ENCODE measurements at regions not wholly inside any gene's neighbourhood (a gene's known extent, or its start where the extent isn't known, plus 50 kb on each side); places are given as distances from the start of the nearest gene placed in this dataset.

DNA sequence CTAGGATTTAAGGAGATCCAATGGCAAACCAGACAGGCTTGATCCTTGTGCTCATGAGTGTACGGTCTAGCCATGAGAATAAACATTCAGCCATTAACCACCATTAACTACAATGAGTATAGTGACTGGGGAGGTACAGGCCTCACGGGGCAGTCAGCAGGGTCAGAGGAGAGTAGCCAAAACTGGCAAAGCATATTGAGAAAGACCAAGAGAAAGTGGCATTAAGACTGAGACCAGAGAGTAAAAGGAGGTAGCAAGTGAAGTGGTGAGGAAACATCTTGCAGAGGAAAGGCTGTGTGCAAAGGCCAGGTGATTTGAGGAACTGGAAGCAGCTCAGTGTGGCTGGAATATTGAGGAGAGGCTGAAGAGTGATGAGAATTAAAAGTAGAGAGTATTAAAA lies 407.2 kb upstream of the LMCD1 start:
- no peaks in the 10 kb centered on the region for H3K9me3 ChIP-seq (ENCODE audit: low read length)
- no peak overlapping the region for H3K9ac ChIP-seq (ENCODE audit: low read length)
- H3F3A ChIP-seq (ENCODE audit: insufficient read depth, low read length) = no peaks in the 10 kb centered on the region
- H3K27me3 ChIP-seq (ENCODE audit: insufficient read depth, low read length) = no peaks in the 10 kb centered on the region
- no peaks in the 10 kb centered on the region for H3K9me2 ChIP-seq (ENCODE audit: low read depth, low read length)
- no peak overlapping the region for H3K27ac ChIP-seq (ENCODE audit: low read depth, low read length, poor library complexity, severe bottlenecking)
- H2AFZ ChIP-seq (ENCODE audit: low read length) = no peak overlapping the region
- TF ChIP-seq EZH2 (IDR thresholded peaks at IDR 0.05; ENCODE audit: borderline replicate concordance, low read length) = no peak
- TF ChIP-seq, protein P1, sequence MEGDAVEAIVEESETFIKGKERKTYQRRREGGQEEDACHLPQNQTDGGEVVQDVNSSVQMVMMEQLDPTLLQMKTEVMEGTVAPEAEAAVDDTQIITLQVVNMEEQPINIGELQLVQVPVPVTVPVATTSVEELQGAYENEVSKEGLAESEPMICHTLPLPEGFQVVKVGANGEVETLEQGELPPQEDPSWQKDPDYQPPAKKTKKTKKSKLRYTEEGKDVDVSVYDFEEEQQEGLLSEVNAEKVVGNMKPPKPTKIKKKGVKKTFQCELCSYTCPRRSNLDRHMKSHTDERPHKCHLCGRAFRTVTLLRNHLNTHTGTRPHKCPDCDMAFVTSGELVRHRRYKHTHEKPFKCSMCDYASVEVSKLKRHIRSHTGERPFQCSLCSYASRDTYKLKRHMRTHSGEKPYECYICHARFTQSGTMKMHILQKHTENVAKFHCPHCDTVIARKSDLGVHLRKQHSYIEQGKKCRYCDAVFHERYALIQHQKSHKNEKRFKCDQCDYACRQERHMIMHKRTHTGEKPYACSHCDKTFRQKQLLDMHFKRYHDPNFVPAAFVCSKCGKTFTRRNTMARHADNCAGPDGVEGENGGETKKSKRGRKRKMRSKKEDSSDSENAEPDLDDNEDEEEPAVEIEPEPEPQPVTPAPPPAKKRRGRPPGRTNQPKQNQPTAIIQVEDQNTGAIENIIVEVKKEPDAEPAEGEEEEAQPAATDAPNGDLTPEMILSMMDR (IDR thresholded peaks at IDR 0.05; ENCODE audit: low read length) = no peak
- H3K36me3 ChIP-seq (ENCODE audit: insufficient read depth, low read length) = no peaks in the 10 kb centered on the region
- no peaks in the 10 kb centered on the region for H3K4me1 ChIP-seq (ENCODE audit: insufficient read depth, low read length, severe bottlenecking)
- no peaks in the 10 kb centered on the region for H3K79me2 ChIP-seq (ENCODE audit: insufficient read depth, low read length)
- H3K4me2 ChIP-seq (ENCODE audit: low read length) = no peak overlapping the region
- no peak overlapping the region for H3K4me3 ChIP-seq (ENCODE audit: low read depth, low read length, poor library complexity, severe bottlenecking)
- no peaks in the 10 kb centered on the region for H4K20me1 ChIP-seq (ENCODE audit: insufficient read depth, low read length)

GRCh38 chr3:8095724-8096123 lies 405.9 kb upstream of the LMCD1 start:
- Histone ChIP-seq H3F3A (ENCODE audit: insufficient read depth, low read length) (no peaks in the 10 kb centered on the region), H3K27me3 (ENCODE audit: insufficient read depth, low read length) (no peaks in the 10 kb centered on the region), H3K36me3 (ENCODE audit: insufficient read depth, low read length) (no peaks in the 10 kb centered on the region), H3K4me2 (ENCODE audit: low read length) (no peak overlapping the region), H3K27ac (ENCODE audit: low read depth, low read length, poor library complexity, severe bottlenecking) (no peak overlapping the region), H3K4me3 (ENCODE audit: low read depth, low read length, poor library complexity, severe bottlenecking) (no peak overlapping the region), H4K20me1 (ENCODE audit: insufficient read depth, low read length) (no peaks in the 10 kb centered on the region), H3K9me3 (ENCODE audit: low read length) (no peaks in the 10 kb centered on the region), H2AFZ (ENCODE audit: low read length) (no peak overlapping the region), H3K4me1 (ENCODE audit: insufficient read depth, low read length, severe bottlenecking) (no peaks in the 10 kb centered on the region), H3K79me2 (ENCODE audit: insufficient read depth, low read length) (no peaks in the 10 kb centered on the region), H3K9me2 (ENCODE audit: low read depth, low read length) (no peaks in the 10 kb centered on the region), H3K9ac (ENCODE audit: low read length) (no peak overlapping the region)
- TF ChIP-seq, protein P1 (IDR thresholded peaks at IDR 0.05; ENCODE audit: low read length) = peak; percentile 18; the same call in 1 of the 2 replicates
- TF ChIP-seq EZH2 (IDR thresholded peaks at IDR 0.05; ENCODE audit: borderline replicate concordance, low read length) = no peak

DNA sequence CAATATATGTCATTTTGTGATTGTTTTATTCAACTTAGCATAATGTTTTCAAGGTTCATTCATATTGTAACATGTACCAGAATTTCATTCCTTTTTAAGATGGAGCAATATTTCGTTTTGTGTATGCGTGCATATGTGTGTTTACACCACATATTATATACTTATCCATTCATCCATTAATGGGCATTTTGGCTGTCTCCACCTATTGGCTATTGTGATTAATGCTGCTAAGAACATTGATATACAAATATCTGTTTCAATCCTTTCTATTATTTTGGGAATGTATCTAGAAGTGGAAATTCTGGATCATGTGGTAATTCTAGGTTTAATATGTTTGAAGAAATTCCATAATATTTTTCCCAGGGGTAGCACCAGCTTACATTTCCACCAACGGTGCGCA lies 403.9 kb upstream of the LMCD1 start:
- Histone ChIP-seq H3K27ac (ENCODE audit: low read depth, low read length, poor library complexity, severe bottlenecking) (no peak overlapping the region), H3K4me3 (ENCODE audit: low read depth, low read length, poor library complexity, severe bottlenecking) (no peak overlapping the region), H3K4me2 (ENCODE audit: low read length) (no peak overlapping the region), H2AFZ (ENCODE audit: low read length) (no peak overlapping the region), H3K9me3 (ENCODE audit: low read length) (no peaks in the 10 kb centered on the region), H3F3A (ENCODE audit: insufficient read depth, low read length) (no peaks in the 10 kb centered on the region), H3K4me1 (ENCODE audit: insufficient read depth, low read length, severe bottlenecking) (no peaks in the 10 kb centered on the region), H4K20me1 (ENCODE audit: insufficient read depth, low read length) (no peaks in the 10 kb centered on the region), H3K79me2 (ENCODE audit: insufficient read depth, low read length) (no peaks in the 10 kb centered on the region), H3K36me3 (ENCODE audit: insufficient read depth, low read length) (no peaks in the 10 kb centered on the region), H3K9me2 (ENCODE audit: low read depth, low read length) (no peaks in the 10 kb centered on the region), H3K9ac (ENCODE audit: low read length) (no peak overlapping the region), H3K27me3 (ENCODE audit: insufficient read depth, low read length) (no peaks in the 10 kb centered on the region)
- TF ChIP-seq EZH2 (IDR thresholded peaks at IDR 0.05; ENCODE audit: borderline replicate concordance, low read length) = no peak
- TF ChIP-seq, protein P1 (IDR thresholded peaks at IDR 0.05; ENCODE audit: low read length) = no peak

Measured in OCI-LY1 (cell line).